Esophagus muscularis mucosa (tissue), 4 donors: ENCODE measurements at regions not wholly inside any gene's neighbourhood (a gene's known extent, or its start where the extent isn't known, plus 50 kb on each side); places are given as distances from the start of the nearest gene placed in this dataset.

ENCODE experiments used
- DNase-seq: peaks from one replicate; pipeline ENCODE4 v3.0.0-alpha.2; 2017; ENCODE audit errors: extremely low spot score
- H3K27ac ChIP-seq, 4 donors: fragments of 200-600 bp; sonication (generic); replicated peaks in 1 of 4; 1 replicate in 3 of 4; 2 replicates in 1 of 4; pipeline ENCODE4 v1.5.1; 2016 to 2019; ENCODE audit warnings: mild to moderate bottlenecking in 1 of 4
- H3K27me3 ChIP-seq, 4 donors: fragments of 200-600 bp; sonication (generic); one replicate each; pipeline versions ENCODE4 v1.5.1 to v1.6.0; 2016 to 2019
- H3K36me3 ChIP-seq, 4 donors: fragments of 200-600 bp; sonication (generic); one replicate each; pipeline ENCODE4 v1.5.1; 2016 to 2019
- H3K4me1 ChIP-seq, 4 donors: fragments of 200-600 bp; sonication (generic); one replicate each; pipeline ENCODE4 v1.5.1; 2016 to 2019
- H3K4me3 ChIP-seq, 4 donors: fragments of 200-600 bp; sonication (generic); 1 replicate in 2 of 4; 2 replicates in 2 of 4; pipeline ENCODE4 v1.5.1; 2016 to 2019; ENCODE audit warnings: mild to moderate bottlenecking in 4 of 4, moderate library complexity in 1 of 4
- H3K9me3 ChIP-seq, 4 donors: fragments of 200-600 bp; sonication (generic); 1 replicate in 3 of 4; 2 replicates in 1 of 4; pipeline ENCODE4 v1.5.1; 2016 to 2019
- EP300 ChIP-seq: sonication (generic); formaldehyde crosslinking; IDR thresholded peaks from one replicate; pipeline ENCODE4 v1.6.1; 2017; ENCODE audit warnings: antibody characterized with exemption
- POLR2A ChIP-seq: fragments of 450-650 bp; IDR thresholded peaks from one replicate; pipeline ENCODE4 v1.6.1; 2017; ENCODE audit warnings: antibody characterized with exemption, moderate library complexity, mild to moderate bottlenecking, low read depth
- POLR2AphosphoS5 ChIP-seq, 2 donors: sonication (generic); formaldehyde crosslinking; IDR thresholded peaks; one replicate each; pipeline ENCODE4 v1.6.1; 2017; ENCODE audit warnings: antibody characterized with exemption in 2 of 2
- WGBS: methylation state at CpG from one replicate; pipeline ENCODE4 v1.1.5; 2018; 5-methylcytosine and 5-hydroxymethylcytosine counted together
- intact Hi-C: fragments of 100-400 bp; cut with DNase I; formaldehyde crosslinking; loops from one replicate; pipeline ENCODE4 v1.15.1; 2023
- TF ChIP-seq, protein P1 (sequence below), 3 experiments: fragments of 200-600 bp in 2 of 3; fragments of 450-650 bp in 1 of 3; sonication (generic) in 2 of 3; IDR thresholded peaks; one replicate each; pipeline ENCODE4 v1.5.1; 2017 to 2019; ENCODE audit warnings: antibody characterized with exemption in 3 of 3, mild to moderate bottlenecking in 2 of 3, moderate library complexity in 1 of 3

- Histone ChIP-seq H3K36me3 (no peaks in the 10 kb centered on the region), H3K4me3 (no peak overlapping the region), H3K27me3 (no peaks in the 10 kb centered on the region), H3K4me1 (no peaks in the 10 kb centered on the region), H3K9me3 (no peaks in the 10 kb centered on the region), H3K27ac (no peak overlapping the region)
- WGBS: 92% methylated on average over 2 of the region's 2 CpGs
- intact Hi-C loops: no loop called here
- no peak for DNase-seq
- TF ChIP-seq, protein P1, sequence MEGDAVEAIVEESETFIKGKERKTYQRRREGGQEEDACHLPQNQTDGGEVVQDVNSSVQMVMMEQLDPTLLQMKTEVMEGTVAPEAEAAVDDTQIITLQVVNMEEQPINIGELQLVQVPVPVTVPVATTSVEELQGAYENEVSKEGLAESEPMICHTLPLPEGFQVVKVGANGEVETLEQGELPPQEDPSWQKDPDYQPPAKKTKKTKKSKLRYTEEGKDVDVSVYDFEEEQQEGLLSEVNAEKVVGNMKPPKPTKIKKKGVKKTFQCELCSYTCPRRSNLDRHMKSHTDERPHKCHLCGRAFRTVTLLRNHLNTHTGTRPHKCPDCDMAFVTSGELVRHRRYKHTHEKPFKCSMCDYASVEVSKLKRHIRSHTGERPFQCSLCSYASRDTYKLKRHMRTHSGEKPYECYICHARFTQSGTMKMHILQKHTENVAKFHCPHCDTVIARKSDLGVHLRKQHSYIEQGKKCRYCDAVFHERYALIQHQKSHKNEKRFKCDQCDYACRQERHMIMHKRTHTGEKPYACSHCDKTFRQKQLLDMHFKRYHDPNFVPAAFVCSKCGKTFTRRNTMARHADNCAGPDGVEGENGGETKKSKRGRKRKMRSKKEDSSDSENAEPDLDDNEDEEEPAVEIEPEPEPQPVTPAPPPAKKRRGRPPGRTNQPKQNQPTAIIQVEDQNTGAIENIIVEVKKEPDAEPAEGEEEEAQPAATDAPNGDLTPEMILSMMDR (IDR thresholded peaks at IDR 0.05): no peak
- no peak for TF ChIP-seq POLR2A
- no peak for TF ChIP-seq POLR2AphosphoS5 (IDR thresholded peaks at IDR 0.05)
- TF ChIP-seq EP300: no peak
These were observed 346.6 kb downstream of the PARP8 start for GRCh38 chr5:51013036-51013435.

GRCh38 chr5:51018423-51018822 lies 352.0 kb downstream of the PARP8 start:
- DNase-seq: no peak
- Histone ChIP-seq H3K27me3 (no peaks in the 10 kb centered on the region), H3K27ac (no peak overlapping the region), H3K36me3 (no peaks in the 10 kb centered on the region), H3K9me3 (no peaks in the 10 kb centered on the region), H3K4me1 (no peaks in the 10 kb centered on the region), H3K4me3 (no peak overlapping the region)
- WGBS: 94% methylated on average over 2 of the region's 2 CpGs
- TF ChIP-seq EP300: no peak
- TF ChIP-seq POLR2A: no peak
- TF ChIP-seq, protein P1 (IDR thresholded peaks at IDR 0.05): no peak
- no peak for TF ChIP-seq POLR2AphosphoS5 (IDR thresholded peaks at IDR 0.05)
- intact Hi-C loops: no loop called here

DNA sequence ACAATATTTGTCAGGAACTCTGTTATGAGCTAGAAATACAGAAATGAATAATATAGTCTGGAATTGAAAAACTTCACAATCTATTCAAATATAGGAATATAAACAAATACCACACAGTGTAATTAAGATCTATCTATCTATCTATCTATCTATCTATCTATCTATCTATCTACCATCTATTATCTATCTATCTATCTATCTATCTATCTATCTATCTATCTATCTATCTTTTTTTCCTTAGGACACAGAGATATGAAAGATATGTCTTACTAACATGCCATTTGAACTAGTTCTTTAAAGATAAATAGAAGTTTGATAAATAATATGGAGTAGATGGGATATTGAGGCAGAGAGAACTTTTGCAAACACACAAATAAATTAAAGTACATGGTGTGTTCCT lies 357.8 kb downstream of the PARP8 start:
- Histone ChIP-seq H3K4me1 (no peaks in the 10 kb centered on the region), H3K36me3 (no peaks in the 10 kb centered on the region), H3K27me3 (no peaks in the 10 kb centered on the region), H3K27ac (no peak overlapping the region), H3K9me3 (no peaks in the 10 kb centered on the region), H3K4me3 (no peak overlapping the region)
- intact Hi-C loops: no loop called here
- DNase-seq: no peak
- TF ChIP-seq EP300 (no peak), POLR2AphosphoS5 (IDR thresholded peaks at IDR 0.05) (no peak), POLR2A (no peak)
- TF ChIP-seq, protein P1 (IDR thresholded peaks at IDR 0.05): no peak

- no peak for DNase-seq
- H3K27ac ChIP-seq: no peak overlapping the region
- no peak overlapping the region for H3K4me3 ChIP-seq
- no peaks in the 10 kb centered on the region for H3K36me3 ChIP-seq
- no peak for TF ChIP-seq POLR2AphosphoS5 (IDR thresholded peaks at IDR 0.05)
- intact Hi-C loops: no loop called here
- 45% methylated on average over 1 of the region's 1 CpG for WGBS
- H3K4me1 ChIP-seq: no peaks in the 10 kb centered on the region
- no peaks in the 10 kb centered on the region for H3K27me3 ChIP-seq
- H3K9me3 ChIP-seq: no peaks in the 10 kb centered on the region
These were observed 356.0 kb upstream of the ISL1 start for GRCh38 chr5:51027271-51027670.

DNA sequence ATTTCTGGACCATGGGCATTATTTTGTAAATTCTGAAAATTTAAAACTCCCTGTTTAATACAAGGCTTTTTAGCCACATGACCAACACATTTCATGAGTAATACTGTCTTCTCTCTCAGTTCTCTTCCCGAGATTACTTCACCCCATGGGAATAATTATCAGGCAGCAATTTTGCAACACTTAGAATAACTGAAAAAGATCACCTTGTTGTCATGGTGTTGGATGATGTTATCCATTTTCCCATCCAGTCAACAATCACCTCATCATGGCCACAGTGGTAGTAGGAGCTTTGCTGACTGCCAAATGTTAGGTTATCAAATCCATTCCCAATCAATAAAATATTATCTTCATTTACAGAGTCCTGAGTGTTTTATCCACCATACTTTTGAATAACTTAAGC lies 354.9 kb upstream of the ISL1 start:
- DNase-seq: no peak
- no peak overlapping the region for H3K4me3 ChIP-seq
- 70% methylated on average over 1 of the region's 1 CpG for WGBS
- no peak for TF ChIP-seq POLR2AphosphoS5 (IDR thresholded peaks at IDR 0.05)
- H3K4me1 ChIP-seq: no peaks in the 10 kb centered on the region
- intact Hi-C loops: no loop called here
- no peak overlapping the region for H3K27ac ChIP-seq
- H3K36me3 ChIP-seq: no peaks in the 10 kb centered on the region
- H3K9me3 ChIP-seq: no peaks in the 10 kb centered on the region
- no peaks in the 10 kb centered on the region for H3K27me3 ChIP-seq

- intact Hi-C loops: no loop called here
- no peak for DNase-seq
- WGBS: 79% methylated on average over 4 of the region's 4 CpGs
- no peaks in the 10 kb centered on the region for H3K9me3 ChIP-seq
- H3K4me3 ChIP-seq: no peak overlapping the region
- no peaks in the 10 kb centered on the region for H3K27me3 ChIP-seq
- no peaks in the 10 kb centered on the region for H3K36me3 ChIP-seq
- TF ChIP-seq POLR2A: no peak
- no peak overlapping the region for H3K27ac ChIP-seq
- H3K4me1 ChIP-seq: no peaks in the 10 kb centered on the region
These were observed 350.0 kb upstream of the ISL1 start for GRCh38 chr5:51033215-51033614.
